ENCODE measurements at regions not wholly inside any gene's neighbourhood (a gene's known extent, or its start where the extent isn't known, plus 50 kb on each side); places are given as distances from the start of the nearest gene placed in this dataset.

DNA sequence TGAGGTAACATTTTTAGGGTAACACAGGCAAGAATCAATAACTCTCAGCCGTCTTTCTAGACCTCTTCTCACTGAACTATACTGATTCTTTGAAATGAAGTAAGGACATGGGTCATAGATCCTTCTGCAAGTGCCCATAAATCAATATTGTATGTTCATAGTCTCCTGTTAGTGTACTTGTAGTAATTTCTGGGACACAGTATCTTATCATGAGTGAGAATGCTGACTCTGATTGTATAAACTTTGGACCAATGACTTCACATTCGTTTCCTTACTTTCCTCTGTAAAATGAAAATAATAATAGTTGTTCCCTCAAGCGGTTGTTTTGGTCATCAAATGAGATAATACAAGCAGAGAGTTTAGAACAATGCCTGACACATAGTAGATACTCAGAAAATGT, 777.1 kb upstream of the GOLIM4 start:
- TF ChIP-seq EP300 (IDR thresholded peaks at IDR 0.05; ENCODE audit: borderline replicate concordance in 1 of 2, low read depth in 1 of 2, low read length in 1 of 2) (no peak), MXI1 (IDR thresholded peaks at IDR 0.05; ENCODE audit: low read depth, low read length) (no peak), SIN3A (IDR thresholded peaks at IDR 0.05; ENCODE audit: borderline replicate concordance, low read depth, low read length) (no peak), TEAD4 (IDR thresholded peaks at IDR 0.05; ENCODE audit: borderline replicate concordance, insufficient read depth) (no peak), RFX5 (IDR thresholded peaks at IDR 0.05; ENCODE audit: low read length) (no peak), POLR2AphosphoS5 (IDR thresholded peaks at IDR 0.05; ENCODE audit: low read depth, low read length) (no peak), NFIC (IDR thresholded peaks at IDR 0.05; ENCODE audit: borderline replicate concordance) (no peak), FOXM1 (IDR thresholded peaks at IDR 0.05; ENCODE audit: low read depth) (no peak), RAD21 (IDR thresholded peaks at IDR 0.05; ENCODE audit: low read length) (no peak), NRF1 (IDR thresholded peaks at IDR 0.05; ENCODE audit: low read depth, low read length) (no peak)
- TF ChIP-seq, protein P1, sequence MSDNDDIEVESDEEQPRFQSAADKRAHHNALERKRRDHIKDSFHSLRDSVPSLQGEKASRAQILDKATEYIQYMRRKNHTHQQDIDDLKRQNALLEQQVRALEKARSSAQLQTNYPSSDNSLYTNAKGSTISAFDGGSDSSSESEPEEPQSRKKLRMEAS (IDR thresholded peaks at IDR 0.05; ENCODE audit: low read depth) = no peak
- TF ChIP-seq, protein P2, sequence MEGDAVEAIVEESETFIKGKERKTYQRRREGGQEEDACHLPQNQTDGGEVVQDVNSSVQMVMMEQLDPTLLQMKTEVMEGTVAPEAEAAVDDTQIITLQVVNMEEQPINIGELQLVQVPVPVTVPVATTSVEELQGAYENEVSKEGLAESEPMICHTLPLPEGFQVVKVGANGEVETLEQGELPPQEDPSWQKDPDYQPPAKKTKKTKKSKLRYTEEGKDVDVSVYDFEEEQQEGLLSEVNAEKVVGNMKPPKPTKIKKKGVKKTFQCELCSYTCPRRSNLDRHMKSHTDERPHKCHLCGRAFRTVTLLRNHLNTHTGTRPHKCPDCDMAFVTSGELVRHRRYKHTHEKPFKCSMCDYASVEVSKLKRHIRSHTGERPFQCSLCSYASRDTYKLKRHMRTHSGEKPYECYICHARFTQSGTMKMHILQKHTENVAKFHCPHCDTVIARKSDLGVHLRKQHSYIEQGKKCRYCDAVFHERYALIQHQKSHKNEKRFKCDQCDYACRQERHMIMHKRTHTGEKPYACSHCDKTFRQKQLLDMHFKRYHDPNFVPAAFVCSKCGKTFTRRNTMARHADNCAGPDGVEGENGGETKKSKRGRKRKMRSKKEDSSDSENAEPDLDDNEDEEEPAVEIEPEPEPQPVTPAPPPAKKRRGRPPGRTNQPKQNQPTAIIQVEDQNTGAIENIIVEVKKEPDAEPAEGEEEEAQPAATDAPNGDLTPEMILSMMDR (IDR thresholded peaks at IDR 0.05) = no peak

Data from SK-N-SH (cell line).